HCT116 (cell line): ENCODE measurements at regions not wholly inside any gene's neighbourhood (a gene's known extent, or its start where the extent isn't known, plus 50 kb on each side); places are given as distances from the start of the nearest gene placed in this dataset.

Source experiments
- ATAC-seq: fragments of 200-7000 bp; cut with Tn5 transposase; 2 replicates; pipeline ENCODE4 v1.9.1; 2020; ENCODE audit warnings: mild to moderate bottlenecking, moderate library complexity
- BruUV-seq: library from RNA; stranded (reverse); fragments of 400-500 nt; replicated peaks from 2 replicates; lab custom pipeline; 2021; lab: Mats Ljungman, UMichigan
- CTCF ChIA-PET: fragments of 300-600 bp; sonication (Branson Sonifier 250); formaldehyde crosslinking; loops from one replicate; lab custom pipeline; 2021; ENCODE audit warnings: antibody characterized with exemption; lab: Charles Lee
- POLR2A ChIA-PET: fragments of 300-600, 350-600 bp; sonication (Branson Sonifier 250); formaldehyde crosslinking; loops from one replicate; lab custom pipeline; 2021; ENCODE audit warnings: antibody characterized with exemption; lab: Charles Lee
- RAD21 ChIA-PET, 2 experiments: fragments of 300-600 bp; sonication (Branson Sonifier 250); formaldehyde crosslinking; loops; one replicate each; lab custom pipeline; 2023; ENCODE audit warnings: low total read pairs in 2 of 2; ENCODE audit not compliant: uncharacterized antibody in 2 of 2, unreplicated experiment in 2 of 2, low non-redundant PET in 1 of 2; lab: Charles Lee
- DNase-seq: peaks from one replicate; pipeline ENCODE4 v3.0.0-alpha.2; 2010; ENCODE audit warnings: low read depth, low spot score
- H2AFZ ChIP-seq: fragments of 200-600 bp; shearing (Covaris generic), sonication (generic); 2 replicates; pipeline ENCODE4 v1.6.1; 2017; ENCODE audit warnings: low read depth, mixed run types, mixed read lengths, antibody characterized with exemption, low read length; ENCODE audit not compliant: poor library complexity, severe bottlenecking
- H3K27ac ChIP-seq: 2 replicates; pipeline ENCODE4 v1.5.1; 2012; ENCODE audit warnings: low read depth, low read length
- H3K27me3 ChIP-seq: fragments of 200-600 bp; sonication (generic); 2 replicates; pipeline ENCODE4 v1.6.1; 2016; ENCODE audit warnings: mixed run types, low read length, mixed read lengths; ENCODE audit not compliant: insufficient read depth
- H3K36me3 ChIP-seq, 2 experiments: fragments of 200-500 bp in 1 of 2; fragments of 200-600 bp in 1 of 2; sonication (Bioruptor generic) in 1 of 2; sonication (generic) in 1 of 2; 2 replicates each; pipeline versions ENCODE4 v1.5.1 to v1.6.1; 2014 to 2016; ENCODE audit warnings: low read length in 2 of 2, inconsistent platforms in 1 of 2, mixed read lengths in 1 of 2, mixed run types in 1 of 2; ENCODE audit not compliant: insufficient read depth in 2 of 2, control insufficient read depth in 1 of 2
- H3K4me1 ChIP-seq, 2 experiments: fragments of 200-600 bp in 1 of 2; sonication (generic) in 1 of 2; 2 replicates each; pipeline versions ENCODE4 v1.5.1 to v1.6.1; 2012 to 2017; ENCODE audit warnings: low read length in 2 of 2, inconsistent platforms in 1 of 2, mild to moderate bottlenecking in 1 of 2, mixed read lengths in 1 of 2, mixed run types in 1 of 2, moderate library complexity in 1 of 2; ENCODE audit not compliant: insufficient read depth in 2 of 2, control insufficient read depth in 1 of 2
- H3K4me2 ChIP-seq: fragments of 200-600 bp; sonication (generic); 2 replicates; pipeline ENCODE4 v1.6.1; 2017; ENCODE audit warnings: mixed run types, low read length, mixed read lengths
- H3K4me3 ChIP-seq, 2 experiments: fragments of 200-600 bp in 1 of 2; sonication (generic) in 1 of 2; replicated peaks in 1 of 2; 2 replicates each; pipeline ENCODE4 v1.5.1; 2011 to 2016; ENCODE audit warnings: low read length in 2 of 2, control low read depth in 1 of 2, low read depth in 1 of 2, mild to moderate bottlenecking in 1 of 2, mixed read lengths in 1 of 2, mixed run types in 1 of 2
- H3K79me2 ChIP-seq: fragments of 200-600 bp; sonication (generic); 2 replicates; pipeline ENCODE4 v1.6.1; 2017; ENCODE audit warnings: mild to moderate bottlenecking, mixed run types, low read length, moderate library complexity, mixed read lengths; ENCODE audit not compliant: insufficient read depth
- H3K9ac ChIP-seq: fragments of 200-600 bp; sonication (generic); 2 replicates; pipeline ENCODE4 v1.6.1; 2016; ENCODE audit warnings: low read length, mixed read lengths
- H3K9me2 ChIP-seq: fragments of 200-600 bp; sonication (generic), shearing (Covaris generic); 2 replicates; pipeline ENCODE4 v1.6.1; 2017; ENCODE audit warnings: mixed run types, mild to moderate bottlenecking, moderate library complexity; ENCODE audit not compliant: insufficient read depth
- H3K9me3 ChIP-seq, 2 experiments: fragments of 200-500 bp in 1 of 2; fragments of 200-600 bp in 1 of 2; sonication (Bioruptor generic) in 1 of 2; sonication (generic) in 1 of 2; 2 replicates each; pipeline ENCODE4 v1.6.1; 2014 to 2017; ENCODE audit warnings: low read length in 2 of 2, mixed read lengths in 2 of 2, inconsistent platforms in 1 of 2, low read depth in 1 of 2, mild to moderate bottlenecking in 1 of 2, mixed run types in 1 of 2, moderate library complexity in 1 of 2; ENCODE audit not compliant: control insufficient read depth in 1 of 2, insufficient read depth in 1 of 2
- H4K20me1 ChIP-seq: fragments of 200-600 bp; sonication (generic), shearing (Covaris generic); 2 replicates; pipeline ENCODE4 v1.6.1; 2017; ENCODE audit warnings: mixed run types, mild to moderate bottlenecking, moderate library complexity; ENCODE audit not compliant: insufficient read depth
- EGR1 ChIP-seq: IDR thresholded peaks from 2 replicates; pipeline ENCODE4 v1.6.1; 2012; ENCODE audit warnings: low read depth
- POLR2A ChIP-seq: IDR thresholded peaks from 2 replicates; pipeline ENCODE4 v1.7.0; 2011; ENCODE audit warnings: borderline replicate concordance; ENCODE audit not compliant: insufficient read depth, insufficient read length; ENCODE audit errors: extremely low read depth
- SP1 ChIP-seq: IDR thresholded peaks from 2 replicates; pipeline ENCODE4 v1.6.1; 2012; ENCODE audit warnings: low read depth
- TCF7L2 ChIP-seq: IDR thresholded peaks from 2 replicates; pipeline ENCODE4 v1.7.0; 2011; ENCODE audit warnings: borderline replicate concordance, inconsistent platforms; ENCODE audit not compliant: insufficient read depth, insufficient read length; ENCODE audit errors: extremely low read depth
- ZNF274 ChIP-seq: fragments of 200-500 bp; sonication (Bioruptor generic); IDR thresholded peaks from 2 replicates; pipeline ENCODE4 v1.6.1; 2014; ENCODE audit warnings: mild to moderate bottlenecking, low read depth, low read length, inconsistent platforms
- intact Hi-C: fragments of 100-400 bp; cut with micrococcal nuclease; formaldehyde crosslinking; loops from 2 replicates; pipeline ENCODE4 v1.10.0; 2022
- TF ChIP-seq, protein P1 (sequence below): IDR thresholded peaks from 2 replicates; pipeline ENCODE4 v1.6.1; 2012
- TF ChIP-seq, protein P2 (sequence below): IDR thresholded peaks from 2 replicates; pipeline ENCODE4 v1.6.1; 2012; ENCODE audit warnings: low read depth

DNA sequence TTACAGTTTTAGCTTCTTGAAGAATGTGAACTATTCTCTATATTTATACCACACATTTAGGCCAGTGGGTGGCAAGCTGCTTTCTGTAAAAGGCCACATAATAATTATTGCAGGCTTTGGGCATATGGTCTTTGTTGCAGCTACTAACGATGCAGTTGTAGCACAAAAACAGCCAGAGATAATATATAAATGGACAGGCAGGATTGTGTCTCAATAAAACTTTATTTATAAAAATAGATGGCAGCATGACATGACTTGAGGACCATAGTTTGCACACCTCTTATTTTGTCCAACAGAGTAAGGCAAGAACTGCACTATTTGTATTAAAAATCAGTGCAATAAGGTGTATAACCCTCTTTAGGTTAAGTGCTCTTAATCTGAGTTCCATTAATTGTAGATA, 415.0 kb downstream of the ANXA1 start:
- H3K9me2 ChIP-seq = no peaks in the 10 kb centered on the region
- TF ChIP-seq, protein P1, sequence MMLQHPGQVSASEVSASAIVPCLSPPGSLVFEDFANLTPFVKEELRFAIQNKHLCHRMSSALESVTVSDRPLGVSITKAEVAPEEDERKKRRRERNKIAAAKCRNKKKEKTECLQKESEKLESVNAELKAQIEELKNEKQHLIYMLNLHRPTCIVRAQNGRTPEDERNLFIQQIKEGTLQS = no peak
- TF ChIP-seq TCF7L2 (no peak), SP1 (no peak), ZNF274 (no peak), POLR2A (no peak), EGR1 (no peak)
- TF ChIP-seq, protein P2, sequence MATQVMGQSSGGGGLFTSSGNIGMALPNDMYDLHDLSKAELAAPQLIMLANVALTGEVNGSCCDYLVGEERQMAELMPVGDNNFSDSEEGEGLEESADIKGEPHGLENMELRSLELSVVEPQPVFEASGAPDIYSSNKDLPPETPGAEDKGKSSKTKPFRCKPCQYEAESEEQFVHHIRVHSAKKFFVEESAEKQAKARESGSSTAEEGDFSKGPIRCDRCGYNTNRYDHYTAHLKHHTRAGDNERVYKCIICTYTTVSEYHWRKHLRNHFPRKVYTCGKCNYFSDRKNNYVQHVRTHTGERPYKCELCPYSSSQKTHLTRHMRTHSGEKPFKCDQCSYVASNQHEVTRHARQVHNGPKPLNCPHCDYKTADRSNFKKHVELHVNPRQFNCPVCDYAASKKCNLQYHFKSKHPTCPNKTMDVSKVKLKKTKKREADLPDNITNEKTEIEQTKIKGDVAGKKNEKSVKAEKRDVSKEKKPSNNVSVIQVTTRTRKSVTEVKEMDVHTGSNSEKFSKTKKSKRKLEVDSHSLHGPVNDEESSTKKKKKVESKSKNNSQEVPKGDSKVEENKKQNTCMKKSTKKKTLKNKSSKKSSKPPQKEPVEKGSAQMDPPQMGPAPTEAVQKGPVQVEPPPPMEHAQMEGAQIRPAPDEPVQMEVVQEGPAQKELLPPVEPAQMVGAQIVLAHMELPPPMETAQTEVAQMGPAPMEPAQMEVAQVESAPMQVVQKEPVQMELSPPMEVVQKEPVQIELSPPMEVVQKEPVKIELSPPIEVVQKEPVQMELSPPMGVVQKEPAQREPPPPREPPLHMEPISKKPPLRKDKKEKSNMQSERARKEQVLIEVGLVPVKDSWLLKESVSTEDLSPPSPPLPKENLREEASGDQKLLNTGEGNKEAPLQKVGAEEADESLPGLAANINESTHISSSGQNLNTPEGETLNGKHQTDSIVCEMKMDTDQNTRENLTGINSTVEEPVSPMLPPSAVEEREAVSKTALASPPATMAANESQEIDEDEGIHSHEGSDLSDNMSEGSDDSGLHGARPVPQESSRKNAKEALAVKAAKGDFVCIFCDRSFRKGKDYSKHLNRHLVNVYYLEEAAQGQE = no peak
- H3K9ac ChIP-seq = no peak overlapping the region
- H3K4me1 ChIP-seq = no peaks in the 10 kb centered on the region
- no TSS peak for BruUV-seq
- ChIA-PET RAD21 (no interaction called here), POLR2A (no interaction called here), CTCF (interaction anchor here (1.0 to 3.0 kb wide), 4 partner anchors 9 to 366 kb away, joined by 4 to 23 read pairs (median 12); no protein-coding TSS in a partner anchor)
- H3K36me3 ChIP-seq = no peaks in the 10 kb centered on the region
- H2AFZ ChIP-seq = no peak overlapping the region
- H3K27ac ChIP-seq = no peak overlapping the region
- no peaks in the 10 kb centered on the region for H3K79me2 ChIP-seq
- no peak for DNase-seq
- intact Hi-C loops = loop anchor here (5.0 kb wide), 1 partner anchor 364 kb away; no protein-coding TSS in a partner anchor
- no peak for ATAC-seq
- H3K4me2 ChIP-seq = no peak overlapping the region
- no peaks in the 10 kb centered on the region for H3K9me3 ChIP-seq
- no peaks in the 10 kb centered on the region for H3K27me3 ChIP-seq
- no peaks in the 10 kb centered on the region for H4K20me1 ChIP-seq
- H3K4me3 ChIP-seq = no peak overlapping the region
